ENCODE measurements at regions not wholly inside any gene's neighbourhood (a gene's known extent, or its start where the extent isn't known, plus 50 kb on each side); places are given as distances from the start of the nearest gene placed in this dataset.

DNA sequence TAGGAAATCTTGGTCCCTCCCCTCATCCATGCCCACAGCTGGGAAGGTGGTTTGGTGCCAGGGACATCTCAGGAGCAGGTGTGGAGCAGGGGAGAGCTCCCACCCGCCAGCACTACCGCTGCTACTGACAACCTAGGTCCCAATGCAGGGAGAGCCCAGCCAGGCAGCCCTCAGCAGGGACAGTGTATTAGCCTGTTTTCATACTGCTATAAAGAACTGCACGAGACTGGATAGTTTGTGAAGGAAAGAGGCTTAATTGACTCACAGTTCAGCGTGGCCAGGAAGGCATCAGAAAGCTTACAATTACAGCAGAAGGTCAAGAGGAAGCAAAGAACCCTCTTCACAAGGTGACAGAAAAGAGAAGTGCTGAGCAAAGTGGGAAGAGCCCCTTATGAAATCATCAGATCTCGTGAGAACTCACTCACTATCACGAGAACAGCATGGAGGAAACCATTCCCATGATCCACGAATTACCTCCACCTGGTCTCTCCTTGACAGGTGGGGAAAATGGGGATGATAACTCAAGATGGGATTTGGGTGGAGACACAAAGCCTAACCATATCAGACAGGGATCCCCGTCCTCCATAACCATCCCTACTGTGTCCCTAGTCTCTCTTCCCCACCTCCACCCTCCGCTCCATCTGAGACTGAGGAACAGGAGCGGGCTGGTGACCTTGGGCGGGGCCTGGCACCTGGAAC lies 218.6 kb downstream of the TBC1D2B start:
- H3K36me3 ChIP-seq (replicated peaks; ENCODE audit: control insufficient read depth, insufficient read depth, low read length) = no peaks in the 10 kb centered on the region
- no peak overlapping the region for H3K4me3 ChIP-seq (ENCODE audit: insufficient read depth, low read depth, low read length)
- DNase-seq = no peak
- no peaks in the 10 kb centered on the region for H3K27me3 ChIP-seq (ENCODE audit: control insufficient read depth, insufficient read depth, low read length)

DNA sequence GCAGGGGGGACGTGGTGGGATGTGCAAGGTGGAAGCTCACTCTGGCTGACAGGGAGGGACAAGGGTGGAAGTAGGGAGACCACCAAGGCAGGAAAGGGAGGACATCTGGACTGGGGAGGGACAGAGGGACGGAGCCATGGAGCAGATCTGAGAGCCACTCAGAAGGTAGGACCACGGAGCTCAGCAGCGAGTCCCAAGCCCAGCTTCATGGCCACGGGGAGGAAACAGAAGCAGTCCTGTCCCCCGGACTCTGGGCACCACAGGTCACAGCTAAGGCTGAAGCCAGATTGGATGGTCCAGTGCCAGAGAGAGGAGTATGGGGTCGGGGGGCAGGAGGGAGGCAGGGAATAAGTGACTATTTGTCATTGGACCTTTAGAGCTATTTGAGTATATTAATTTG lies 220.1 kb downstream of the TBC1D2B start:
- Histone ChIP-seq H3K4me3 (ENCODE audit: insufficient read depth, low read depth, low read length) (no peak overlapping the region), H3K36me3 (replicated peaks; ENCODE audit: control insufficient read depth, insufficient read depth, low read length) (no peaks in the 10 kb centered on the region), H3K27me3 (ENCODE audit: control insufficient read depth, insufficient read depth, low read length) (no peaks in the 10 kb centered on the region)
- no peak for DNase-seq

DNA sequence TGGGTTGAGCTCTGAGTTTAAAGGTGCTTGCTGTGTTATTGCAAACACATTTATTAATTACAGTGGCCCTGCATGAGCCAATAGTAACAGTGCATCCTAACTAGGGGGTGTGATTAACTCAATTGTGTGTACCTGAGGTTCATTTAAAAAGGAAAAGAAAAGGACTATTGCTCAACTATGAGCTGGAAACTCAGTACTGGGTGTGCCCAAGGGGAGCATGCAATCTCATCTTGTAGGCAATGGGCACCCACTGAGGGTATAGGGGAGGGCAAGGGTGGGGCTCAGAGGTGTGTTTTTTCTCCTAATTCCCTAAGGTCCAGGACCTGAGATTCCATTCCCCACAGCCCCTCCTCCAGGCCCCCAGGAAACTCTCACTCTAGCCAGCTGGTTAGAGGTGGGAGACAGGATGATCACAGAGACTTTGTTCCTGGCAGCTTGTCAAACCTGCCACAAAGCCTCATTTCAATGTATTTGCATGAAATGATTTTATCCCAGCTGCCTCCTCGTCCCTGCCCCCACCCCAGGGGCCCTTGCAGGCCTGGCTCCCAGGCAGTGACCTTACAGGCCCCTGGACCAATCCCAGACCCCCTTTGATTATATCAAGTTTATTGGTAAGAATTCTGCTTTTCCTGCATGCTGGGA lies 220.7 kb downstream of the TBC1D2B start:
- Histone ChIP-seq H3K4me3 (ENCODE audit: insufficient read depth, low read depth, low read length) (no peak overlapping the region), H3K36me3 (replicated peaks; ENCODE audit: control insufficient read depth, insufficient read depth, low read length) (no peaks in the 10 kb centered on the region), H3K27me3 (ENCODE audit: control insufficient read depth, insufficient read depth, low read length) (no peaks in the 10 kb centered on the region)
- no peak for DNase-seq

DNA sequence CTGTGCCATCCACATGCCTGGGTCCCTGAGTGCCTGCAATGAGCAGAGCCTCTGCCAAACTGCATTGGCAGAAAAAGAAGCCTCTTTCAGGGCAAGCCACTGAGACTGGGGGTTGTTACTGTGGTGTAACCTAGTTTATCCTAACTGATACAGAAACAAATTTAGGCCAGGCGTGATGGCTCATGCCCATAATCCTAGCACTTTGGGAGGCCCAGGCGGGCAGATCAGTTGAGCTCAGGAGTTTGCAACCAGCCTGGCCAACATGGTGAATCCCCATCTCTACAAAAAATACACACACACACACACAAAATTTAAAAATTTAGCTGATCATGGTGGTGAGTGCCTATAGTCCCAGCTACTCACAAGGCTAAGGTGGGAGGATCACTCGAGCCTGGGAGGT lies 221.6 kb downstream of the TBC1D2B start:
- Histone ChIP-seq H3K4me3 (ENCODE audit: insufficient read depth, low read depth, low read length) (no peak overlapping the region), H3K36me3 (replicated peaks; ENCODE audit: control insufficient read depth, insufficient read depth, low read length) (no peaks in the 10 kb centered on the region), H3K27me3 (ENCODE audit: control insufficient read depth, insufficient read depth, low read length) (no peaks in the 10 kb centered on the region)
- no peak for DNase-seq

DNA sequence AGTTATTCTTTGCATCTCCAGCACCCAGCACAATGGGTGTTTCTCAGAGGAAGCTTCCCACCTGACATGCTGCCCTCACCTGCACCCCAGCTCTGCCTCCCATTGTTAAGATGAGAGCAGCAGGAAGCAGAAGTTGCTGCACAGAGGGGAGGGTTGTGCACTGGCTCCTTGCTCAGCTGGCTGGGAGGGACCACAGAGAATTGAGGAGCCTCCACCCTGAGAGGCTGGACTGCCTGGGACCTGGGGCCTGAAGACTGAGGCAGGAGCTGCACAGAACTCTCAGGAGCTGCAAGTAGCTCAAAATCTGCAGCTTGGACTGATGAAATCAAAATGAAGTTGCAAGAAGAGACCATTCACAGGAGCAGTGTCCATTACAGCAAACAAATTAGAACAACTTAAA lies 222.3 kb upstream of the LINGO1 start:
- H3K36me3 ChIP-seq (replicated peaks; ENCODE audit: control insufficient read depth, insufficient read depth, low read length) = no peaks in the 10 kb centered on the region
- H3K27me3 ChIP-seq (ENCODE audit: control insufficient read depth, insufficient read depth, low read length) = no peaks in the 10 kb centered on the region
- no peak for DNase-seq
- no peak overlapping the region for H3K4me3 ChIP-seq (ENCODE audit: insufficient read depth, low read depth, low read length)

DNA sequence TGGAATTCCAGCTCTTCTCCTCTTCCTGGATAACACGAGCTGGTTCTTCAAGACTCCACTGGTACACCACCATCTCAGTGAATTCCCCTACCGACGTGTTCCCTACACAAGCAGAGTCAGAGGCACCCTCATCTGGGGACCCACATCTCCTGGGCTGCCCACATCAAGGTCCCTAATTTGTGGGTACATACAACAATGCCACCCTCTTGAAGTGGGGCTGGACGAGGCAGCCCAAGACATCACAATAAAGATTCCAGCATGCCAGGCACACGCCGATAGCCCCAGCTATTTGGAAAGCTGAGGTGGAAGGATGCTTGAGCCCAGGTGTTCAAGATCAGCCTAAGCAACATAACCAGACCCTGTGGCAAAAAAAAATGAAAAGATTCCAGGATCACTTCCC lies 221.2 kb upstream of the LINGO1 start:
- Histone ChIP-seq H3K27me3 (ENCODE audit: control insufficient read depth, insufficient read depth, low read length) (no peaks in the 10 kb centered on the region), H3K36me3 (replicated peaks; ENCODE audit: control insufficient read depth, insufficient read depth, low read length) (no peaks in the 10 kb centered on the region), H3K4me3 (ENCODE audit: insufficient read depth, low read depth, low read length) (no peak overlapping the region)
- no peak for DNase-seq

DNA sequence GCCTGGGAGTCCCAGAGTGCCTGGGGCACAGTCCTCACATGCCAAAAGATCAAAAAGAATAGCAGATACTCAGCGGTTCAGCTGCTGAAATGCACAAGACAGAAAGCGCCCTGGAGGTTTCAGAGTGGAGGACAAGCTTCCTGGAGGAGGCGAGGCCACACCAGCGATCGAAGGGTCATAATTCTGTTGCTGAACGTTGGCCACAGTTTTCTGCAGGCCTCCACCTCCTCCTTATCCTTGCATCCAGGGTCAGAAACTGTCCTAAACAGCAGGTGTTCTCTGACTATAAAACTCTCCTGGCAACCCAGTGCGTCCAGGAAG lies 220.3 kb upstream of the LINGO1 start:
- H3K27me3 ChIP-seq (ENCODE audit: control insufficient read depth, insufficient read depth, low read length) = no peaks in the 10 kb centered on the region
- no peaks in the 10 kb centered on the region for H3K36me3 ChIP-seq (replicated peaks; ENCODE audit: control insufficient read depth, insufficient read depth, low read length)
- no peak overlapping the region for H3K4me3 ChIP-seq (ENCODE audit: insufficient read depth, low read depth, low read length)
- peak; percentile 8 for DNase-seq

DNA sequence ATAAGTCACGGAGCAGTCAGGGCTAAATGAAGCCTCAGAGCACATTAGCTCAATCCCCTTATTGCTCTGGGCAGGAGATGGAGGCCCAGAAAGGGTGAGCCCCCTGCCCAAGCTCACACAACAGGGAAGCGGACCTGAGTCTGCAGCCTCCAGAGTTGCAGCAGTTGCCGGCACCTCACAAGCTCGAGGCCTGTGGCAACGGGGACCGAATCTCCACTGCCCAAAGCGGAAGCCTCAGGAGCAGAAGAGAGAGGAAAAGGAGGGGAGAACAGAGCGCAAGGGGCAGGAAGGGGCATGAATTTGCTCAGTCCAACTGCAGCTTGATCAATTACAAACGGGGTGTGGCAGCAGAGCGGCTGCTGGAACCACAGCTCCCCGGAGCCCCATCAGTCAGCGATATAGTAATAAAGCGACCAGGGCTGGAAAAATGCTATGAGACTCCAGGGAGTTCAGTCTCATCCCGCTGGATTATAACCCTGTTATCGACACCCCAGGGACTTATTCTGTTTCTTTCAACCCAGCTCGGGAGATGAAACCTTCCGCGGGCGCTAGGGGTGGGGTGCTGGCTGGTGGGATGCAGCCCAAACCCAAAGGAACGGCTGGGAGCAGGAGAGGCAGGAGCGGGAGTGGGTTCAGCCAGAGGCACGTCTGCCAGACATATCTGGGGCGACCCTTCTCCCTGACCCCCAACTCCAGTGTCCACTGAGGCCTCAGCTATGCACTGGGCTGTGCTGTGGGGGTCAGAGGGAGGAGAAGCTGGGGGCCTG lies 219.7 kb upstream of the LINGO1 start:
- peak; percentile 22 for DNase-seq
- H3K27me3 ChIP-seq (ENCODE audit: control insufficient read depth, insufficient read depth, low read length) = no peaks in the 10 kb centered on the region
- H3K36me3 ChIP-seq (replicated peaks; ENCODE audit: control insufficient read depth, insufficient read depth, low read length) = no peaks in the 10 kb centered on the region
- H3K4me3 ChIP-seq (ENCODE audit: insufficient read depth, low read depth, low read length) = no peak overlapping the region

DNA sequence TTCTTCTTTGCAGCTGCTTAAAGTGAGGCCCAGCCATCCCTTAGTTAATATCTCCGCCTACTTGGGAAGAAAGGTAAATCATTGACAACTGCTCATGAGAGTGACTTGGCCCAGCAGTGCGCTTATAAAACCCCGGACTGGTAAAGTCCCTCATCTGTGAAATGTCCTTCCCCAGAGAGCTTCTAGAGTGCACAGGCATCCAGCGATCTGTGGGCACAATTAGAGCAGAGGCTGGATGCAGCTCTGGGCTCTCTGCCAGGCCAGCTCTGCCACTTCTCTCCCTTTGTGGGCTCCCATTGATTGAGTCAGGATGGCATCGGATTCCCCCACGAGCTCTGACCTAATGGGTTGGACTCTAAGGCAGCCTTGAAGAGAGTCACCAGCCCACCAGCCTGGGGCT lies 219.0 kb upstream of the LINGO1 start:
- Histone ChIP-seq H3K36me3 (replicated peaks; ENCODE audit: control insufficient read depth, insufficient read depth, low read length) (no peaks in the 10 kb centered on the region), H3K27me3 (ENCODE audit: control insufficient read depth, insufficient read depth, low read length) (no peaks in the 10 kb centered on the region), H3K4me3 (ENCODE audit: insufficient read depth, low read depth, low read length) (no peak overlapping the region)
- DNase-seq = no peak

DNA sequence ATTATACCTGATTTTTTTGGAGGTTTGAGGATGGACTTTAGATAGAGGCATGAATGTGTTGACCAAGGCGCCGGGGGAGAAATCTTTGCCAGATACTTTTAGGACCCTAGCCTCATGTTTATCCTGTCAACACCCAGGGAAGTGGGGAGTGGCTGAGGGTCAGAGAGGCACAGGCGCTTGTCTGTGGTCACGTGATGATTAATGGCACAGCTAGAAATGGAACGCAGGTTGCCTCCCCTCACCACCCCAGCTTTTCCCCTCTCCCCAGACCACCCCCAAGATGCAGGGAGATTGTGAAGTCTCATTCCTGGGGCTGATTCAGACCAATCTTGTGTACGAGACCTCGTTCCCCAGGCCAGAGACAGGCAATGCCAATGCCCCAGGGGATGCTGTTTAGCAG lies 218.4 kb upstream of the LINGO1 start:
- Histone ChIP-seq H3K36me3 (replicated peaks; ENCODE audit: control insufficient read depth, insufficient read depth, low read length) (no peaks in the 10 kb centered on the region), H3K4me3 (ENCODE audit: insufficient read depth, low read depth, low read length) (no peak overlapping the region), H3K27me3 (ENCODE audit: control insufficient read depth, insufficient read depth, low read length) (no peaks in the 10 kb centered on the region)
- DNase-seq = no peak

DNA sequence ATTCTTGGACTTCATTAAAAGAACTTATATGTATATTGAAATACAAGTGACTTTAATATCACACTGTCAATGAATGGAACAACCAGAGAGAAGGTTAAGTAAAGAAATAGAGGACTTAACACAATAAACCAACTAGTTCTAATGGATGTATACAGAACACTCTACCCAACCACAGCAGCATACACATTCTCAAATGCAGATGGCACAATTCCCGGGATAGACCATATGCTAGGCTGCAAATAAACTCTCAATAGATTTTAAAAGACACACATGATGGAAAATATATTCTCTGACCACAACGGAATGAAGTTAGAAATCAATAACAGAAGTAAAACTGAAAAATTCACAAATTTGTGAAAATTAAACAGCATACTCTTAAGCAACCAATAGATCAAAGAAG lies 214.3 kb upstream of the LINGO1 start:
- DNase-seq = no peak
- Histone ChIP-seq H3K27me3 (ENCODE audit: control insufficient read depth, insufficient read depth, low read length) (no peaks in the 10 kb centered on the region), H3K4me3 (ENCODE audit: insufficient read depth, low read depth, low read length) (no peak overlapping the region), H3K36me3 (replicated peaks; ENCODE audit: control insufficient read depth, insufficient read depth, low read length) (no peaks in the 10 kb centered on the region)

DNA sequence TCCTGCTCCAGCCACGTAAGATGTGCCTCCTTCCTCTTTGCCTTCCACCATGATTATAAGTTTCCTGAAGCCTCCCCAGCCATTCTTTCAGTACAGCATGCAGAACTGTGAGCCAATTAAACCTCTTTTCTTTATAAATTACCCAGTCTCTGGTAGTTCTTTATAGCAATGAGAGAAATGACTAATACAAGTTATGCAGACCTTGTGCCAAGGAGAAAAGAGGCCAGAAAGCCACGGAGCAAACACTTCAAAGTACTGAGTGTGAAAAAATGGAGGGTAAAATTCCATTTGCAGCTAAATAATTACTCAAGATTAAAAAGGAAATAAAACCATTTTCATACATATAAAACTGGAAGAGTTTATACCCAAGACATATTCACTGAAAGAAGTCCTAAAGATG lies 213.6 kb upstream of the LINGO1 start:
- Histone ChIP-seq H3K27me3 (ENCODE audit: control insufficient read depth, insufficient read depth, low read length) (no peaks in the 10 kb centered on the region), H3K36me3 (replicated peaks; ENCODE audit: control insufficient read depth, insufficient read depth, low read length) (no peaks in the 10 kb centered on the region), H3K4me3 (ENCODE audit: insufficient read depth, low read depth, low read length) (no peak overlapping the region)
- no peak for DNase-seq

DNA sequence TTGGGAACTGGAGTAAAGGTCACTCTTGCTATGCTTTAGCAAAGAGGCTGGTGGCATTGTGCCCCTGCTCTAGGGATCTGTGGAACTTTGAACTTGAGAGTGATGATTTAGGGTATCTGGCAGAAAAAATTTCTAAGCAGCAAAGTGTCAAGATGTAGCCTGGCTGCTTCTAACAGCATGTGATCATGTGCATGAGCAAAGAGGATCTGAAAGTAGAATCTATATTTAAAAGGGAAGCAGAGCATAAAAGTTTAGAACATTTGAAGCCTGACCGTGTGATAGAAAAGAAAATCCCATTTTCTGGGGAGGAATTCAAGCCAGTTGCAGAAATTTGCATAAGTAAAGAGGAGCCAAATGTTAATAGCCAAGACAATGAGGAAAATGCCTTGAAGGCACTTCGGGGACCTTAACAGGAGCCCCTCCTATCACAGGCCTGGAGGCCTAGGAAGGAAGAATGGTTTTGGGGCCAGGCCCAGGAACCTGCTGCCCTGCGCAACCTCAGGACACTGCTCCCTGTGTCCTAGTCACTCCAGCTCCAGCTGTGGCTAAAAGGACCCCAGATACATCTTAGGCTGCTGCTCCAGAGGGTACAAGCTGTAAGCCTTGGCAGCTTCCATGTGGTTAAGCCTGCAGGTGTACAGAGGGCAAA lies 212.2 kb upstream of the LINGO1 start:
- Histone ChIP-seq H3K27me3 (ENCODE audit: control insufficient read depth, insufficient read depth, low read length) (no peaks in the 10 kb centered on the region), H3K36me3 (replicated peaks; ENCODE audit: control insufficient read depth, insufficient read depth, low read length) (no peaks in the 10 kb centered on the region), H3K4me3 (ENCODE audit: insufficient read depth, low read depth, low read length) (no peak overlapping the region)
- no peak for DNase-seq

DNA sequence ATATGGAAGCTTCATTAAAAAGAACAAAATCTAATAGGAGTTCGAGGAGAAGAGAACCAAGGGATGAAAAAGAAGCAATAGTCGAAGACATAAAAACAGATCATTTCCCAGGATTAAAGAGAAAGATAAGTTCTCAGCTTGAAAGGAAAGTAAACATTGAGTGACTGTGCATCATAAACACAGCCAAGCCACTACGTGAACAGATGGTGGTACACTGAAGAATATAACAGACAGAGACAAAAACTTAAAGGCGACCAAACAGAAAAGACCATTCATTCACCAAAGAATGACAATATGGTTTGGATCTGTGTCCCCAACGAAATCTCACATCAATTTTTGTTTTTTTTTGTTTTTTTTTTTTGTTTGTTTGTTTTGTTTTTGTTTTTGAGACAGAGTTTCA lies 210.8 kb upstream of the LINGO1 start:
- Histone ChIP-seq H3K27me3 (ENCODE audit: control insufficient read depth, insufficient read depth, low read length) (no peaks in the 10 kb centered on the region), H3K4me3 (ENCODE audit: insufficient read depth, low read depth, low read length) (no peak overlapping the region), H3K36me3 (replicated peaks; ENCODE audit: control insufficient read depth, insufficient read depth, low read length) (no peaks in the 10 kb centered on the region)
- DNase-seq = no peak
